Neuronal stem cell (in vitro differentiated cells): ENCODE measurements at regions not wholly inside any gene's neighbourhood (a gene's known extent, or its start where the extent isn't known, plus 50 kb on each side); places are given as distances from the start of the nearest gene placed in this dataset.

ENCODE experiments used
- DNase-seq: peaks from one replicate; pipeline ENCODE4 v3.0.0-alpha.2; 2013; ENCODE audit warnings: low spot score
- H2AFZ ChIP-seq: one replicate; pipeline ENCODE4 v1.6.1; 2013; ENCODE audit warnings: mild to moderate bottlenecking, low read length, inconsistent platforms
- H2AK5ac ChIP-seq: 2 replicates; pipeline ENCODE4 v1.6.1; 2013; ENCODE audit warnings: low read depth, mild to moderate bottlenecking, inconsistent platforms, low read length, moderate library complexity, mixed read lengths
- H2BK120ac ChIP-seq: 2 replicates; pipeline ENCODE4 v1.6.1; 2013; ENCODE audit warnings: low read depth, mild to moderate bottlenecking, inconsistent platforms, low read length, moderate library complexity, mixed read lengths
- H2BK12ac ChIP-seq: one replicate; pipeline ENCODE4 v1.6.1; 2013; ENCODE audit warnings: low read length, inconsistent platforms
- H2BK15ac ChIP-seq: 2 replicates; pipeline ENCODE4 v1.6.1; 2013; ENCODE audit warnings: mild to moderate bottlenecking, low read length, inconsistent platforms, mixed read lengths
- H2BK5ac ChIP-seq: one replicate; pipeline ENCODE4 v1.6.1; 2013; ENCODE audit warnings: inconsistent platforms, mild to moderate bottlenecking, low read length, moderate library complexity
- H3K14ac ChIP-seq: one replicate; pipeline ENCODE4 v1.6.1; 2013; ENCODE audit warnings: low read length, inconsistent platforms
- H3K18ac ChIP-seq: 2 replicates; pipeline ENCODE4 v1.6.1; 2013; ENCODE audit warnings: low read length, inconsistent platforms
- H3K23ac ChIP-seq: 2 replicates; pipeline ENCODE4 v1.6.1; 2013; ENCODE audit warnings: low read depth, mild to moderate bottlenecking, mixed read lengths, low read length, inconsistent platforms; ENCODE audit not compliant: poor library complexity
- H3K27ac ChIP-seq: replicated peaks from 3 replicates; pipeline ENCODE4 v1.5.1; 2013; ENCODE audit warnings: low read length, inconsistent platforms
- H3K27me3 ChIP-seq, 3 experiments: 2 replicates each; pipeline ENCODE4 v1.6.1; 2013; ENCODE audit warnings: low read length in 3 of 3, mild to moderate bottlenecking in 2 of 3, inconsistent platforms in 1 of 3, low read depth in 1 of 3, mixed read lengths in 1 of 3, moderate library complexity in 1 of 3; ENCODE audit not compliant: control insufficient read depth in 3 of 3, insufficient read depth in 3 of 3
- H3K36me3 ChIP-seq, 2 donors: replicated peaks in 1 of 2; 2 replicates each; pipeline ENCODE4 v1.6.1; 2013; ENCODE audit warnings: low read length in 2 of 2; ENCODE audit not compliant: control insufficient read depth in 2 of 2, insufficient read depth in 2 of 2
- H3K4ac ChIP-seq: 2 replicates; pipeline ENCODE4 v1.6.1; 2013; ENCODE audit warnings: inconsistent platforms, mild to moderate bottlenecking, low read length, moderate library complexity
- H3K4me1 ChIP-seq, 2 donors: 1 replicate in 1 of 2; 2 replicates in 1 of 2; pipeline ENCODE4 v1.6.1; 2013; ENCODE audit warnings: low read length in 2 of 2, low read depth in 1 of 2; ENCODE audit not compliant: control insufficient read depth in 2 of 2, insufficient read depth in 1 of 2
- H3K4me2 ChIP-seq: one replicate; pipeline ENCODE4 v1.6.1; 2013; ENCODE audit warnings: mild to moderate bottlenecking, low read length, inconsistent platforms; ENCODE audit not compliant: insufficient read depth, poor library complexity, severe bottlenecking
- H3K4me3 ChIP-seq, 2 donors: 2 replicates each; pipeline ENCODE4 v1.5.1; 2013; ENCODE audit warnings: low read length in 2 of 2, mild to moderate bottlenecking in 2 of 2, inconsistent platforms in 1 of 2, moderate library complexity in 1 of 2
- H3K79me1 ChIP-seq: one replicate; pipeline ENCODE4 v1.6.1; 2013; ENCODE audit warnings: low read depth, mild to moderate bottlenecking, inconsistent platforms, low read length, moderate library complexity
- H3K9ac ChIP-seq: one replicate; pipeline ENCODE4 v1.6.1; 2013; ENCODE audit warnings: mild to moderate bottlenecking, low read depth, low read length, inconsistent platforms; ENCODE audit not compliant: poor library complexity
- H3K9me3 ChIP-seq, 2 donors: replicated peaks in 1 of 2; 2 replicates each; pipeline versions ENCODE3 to v1.6.1; 2013; ENCODE audit warnings: low read length in 2 of 2, mild to moderate bottlenecking in 2 of 2, inconsistent platforms in 1 of 2, low read depth in 1 of 2, mixed read lengths in 1 of 2, moderate library complexity in 1 of 2; ENCODE audit not compliant: control insufficient read depth in 2 of 2, insufficient read depth in 1 of 2
- H4K8ac ChIP-seq: one replicate; pipeline ENCODE4 v1.6.1; 2013; ENCODE audit warnings: low read depth, mild to moderate bottlenecking, inconsistent platforms, low read length, moderate library complexity
- H4K91ac ChIP-seq: one replicate; pipeline ENCODE4 v1.6.1; 2013; ENCODE audit warnings: low read length, low read depth, mild to moderate bottlenecking, inconsistent platforms; ENCODE audit not compliant: poor library complexity
- whole genome bisulfite sequencing, 2 donors: extraction: QIAGEN DNeasy Blood & Tissue Kit; methylation state at CpG; one replicate each; pipeline ENCODE4 v1.1.7; 2013; ENCODE audit warnings: missing lambda C conversion rate in 2 of 2, mixed read lengths in 1 of 2; ENCODE audit not compliant: insufficient read length in 2 of 2, insufficient replicate concordance in 1 of 2; ENCODE audit errors: extremely low coverage in 2 of 2; 5-methylcytosine and 5-hydroxymethylcytosine counted together

DNA sequence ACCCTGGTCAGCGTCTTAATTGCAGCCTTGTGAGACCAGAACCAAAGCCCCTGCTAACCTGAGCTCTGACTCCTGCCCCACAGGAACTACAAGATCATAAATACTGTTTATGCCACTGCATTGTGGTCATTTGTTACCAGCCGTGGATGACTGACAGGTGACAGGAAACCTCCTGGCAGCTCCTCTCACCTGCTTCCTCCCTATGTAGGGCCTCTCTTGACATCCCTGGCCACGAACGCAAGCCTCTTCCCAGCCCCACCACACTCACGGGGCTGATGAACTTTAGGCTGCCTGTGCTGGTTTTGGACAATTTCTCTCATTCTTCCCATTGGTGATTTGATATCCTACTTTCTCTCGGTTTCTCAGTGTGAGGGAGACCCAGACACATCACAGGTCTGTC is 357.2 kb upstream of the MYT1L start:
- Histone ChIP-seq H2BK5ac (no peak overlapping the region), H3K18ac (no peak overlapping the region), H2AFZ (no peak overlapping the region), H3K4me3 (no peak overlapping the region), H2BK12ac (no peak overlapping the region), H3K27me3 (no peaks in the 10 kb centered on the region), H3K23ac (no peak overlapping the region), H3K9ac (no peak overlapping the region), H2BK15ac (no peak overlapping the region), H3K36me3 (no peaks in the 10 kb centered on the region), H3K79me1 (no peaks in the 10 kb centered on the region), H4K91ac (no peak overlapping the region), H2AK5ac (no peak overlapping the region), H3K4ac (no peak overlapping the region), H3K9me3 (no peaks in the 10 kb centered on the region), H2BK120ac (no peak overlapping the region), H3K4me1 (peaks cover 0 to 1% of the 10 kb centered on the region in 2 donors), H4K8ac (no peak overlapping the region), H3K4me2 (no peak overlapping the region), H3K27ac (no peak overlapping the region), H3K14ac (no peak overlapping the region)
- WGBS, 2 donors = no CpG with 5 or more reads among the region's 6 CpGs
- DNase-seq = no peak

DNA sequence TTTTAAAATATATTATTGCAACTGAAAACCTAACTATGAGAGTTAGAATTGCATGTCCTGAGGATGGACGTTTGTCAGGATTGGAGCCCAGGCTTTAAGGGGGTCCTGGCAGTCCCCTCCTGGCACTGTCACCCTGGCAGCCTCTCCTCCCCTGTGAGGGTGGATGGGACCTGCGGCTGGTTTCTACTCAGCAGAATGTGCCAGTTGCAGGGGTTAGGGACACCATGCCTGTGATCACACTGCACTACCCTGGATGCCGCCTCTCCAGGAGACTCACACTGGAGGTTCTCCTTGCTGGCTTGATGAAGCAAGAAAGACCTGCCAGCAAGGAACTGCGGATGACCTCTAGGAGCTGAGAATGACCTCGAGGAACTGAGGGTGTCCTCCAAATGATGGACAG is 356.7 kb upstream of the MYT1L start:
- Histone ChIP-seq H3K14ac (no peak overlapping the region), H3K4me2 (no peak overlapping the region), H3K18ac (no peak overlapping the region), H3K4me3 (no peak overlapping the region), H3K36me3 (no peaks in the 10 kb centered on the region), H2BK120ac (no peak overlapping the region), H3K9me3 (no peaks in the 10 kb centered on the region), H2BK12ac (no peak overlapping the region), H3K23ac (no peak overlapping the region), H2AK5ac (no peak overlapping the region), H3K4ac (no peak overlapping the region), H2BK15ac (no peak overlapping the region), H4K91ac (no peak overlapping the region), H2BK5ac (no peak overlapping the region), H3K9ac (no peak overlapping the region), H3K4me1 (peaks cover 0 to 1% of the 10 kb centered on the region in 2 donors), H4K8ac (no peak overlapping the region), H3K27me3 (no peaks in the 10 kb centered on the region), H3K27ac (no peak overlapping the region), H3K79me1 (no peaks in the 10 kb centered on the region), H2AFZ (no peak overlapping the region)
- DNase-seq = no peak
- WGBS, 2 donors = no CpG with 5 or more reads among the region's 5 CpGs

DNA sequence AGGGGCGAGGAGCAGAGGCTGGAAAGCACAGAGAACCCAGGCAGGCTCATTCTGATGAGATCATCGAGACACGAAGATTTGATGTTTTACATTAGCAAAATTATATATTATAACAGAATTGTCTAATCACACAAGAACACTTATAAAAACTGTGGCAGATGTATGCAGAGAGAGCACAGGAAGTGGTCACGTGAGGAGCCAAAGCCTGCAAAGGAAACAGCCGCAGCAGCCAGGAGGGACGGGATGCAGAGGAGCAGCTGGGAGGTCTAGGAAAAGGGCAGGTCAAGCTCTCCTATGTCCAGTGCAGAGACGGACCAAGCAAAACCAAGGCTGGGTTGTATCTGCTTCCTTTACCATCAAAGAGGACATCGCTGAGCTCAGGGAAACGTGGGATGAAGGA is 355.1 kb upstream of the MYT1L start:
- Histone ChIP-seq H4K8ac (no peak overlapping the region), H2BK120ac (no peak overlapping the region), H2AFZ (no peak overlapping the region), H3K9ac (no peak overlapping the region), H2BK15ac (no peak overlapping the region), H3K4me1 (peaks cover 0 to 6% of the 10 kb centered on the region in 2 donors), H3K4me3 (no peak overlapping the region), H2BK12ac (no peak overlapping the region), H3K4ac (no peak overlapping the region), H3K27me3 (no peaks in the 10 kb centered on the region), H3K23ac (no peak overlapping the region), H3K9me3 (no peaks in the 10 kb centered on the region), H3K18ac (no peak overlapping the region), H4K91ac (no peak overlapping the region), H3K4me2 (no peak overlapping the region), H3K36me3 (no peaks in the 10 kb centered on the region), H3K79me1 (no peaks in the 10 kb centered on the region), H2AK5ac (no peak overlapping the region), H2BK5ac (no peak overlapping the region), H3K14ac (no peak overlapping the region), H3K27ac (no peak overlapping the region)
- no peak for DNase-seq
- WGBS, 2 donors = no CpG with 5 or more reads among the region's 9 CpGs

DNA sequence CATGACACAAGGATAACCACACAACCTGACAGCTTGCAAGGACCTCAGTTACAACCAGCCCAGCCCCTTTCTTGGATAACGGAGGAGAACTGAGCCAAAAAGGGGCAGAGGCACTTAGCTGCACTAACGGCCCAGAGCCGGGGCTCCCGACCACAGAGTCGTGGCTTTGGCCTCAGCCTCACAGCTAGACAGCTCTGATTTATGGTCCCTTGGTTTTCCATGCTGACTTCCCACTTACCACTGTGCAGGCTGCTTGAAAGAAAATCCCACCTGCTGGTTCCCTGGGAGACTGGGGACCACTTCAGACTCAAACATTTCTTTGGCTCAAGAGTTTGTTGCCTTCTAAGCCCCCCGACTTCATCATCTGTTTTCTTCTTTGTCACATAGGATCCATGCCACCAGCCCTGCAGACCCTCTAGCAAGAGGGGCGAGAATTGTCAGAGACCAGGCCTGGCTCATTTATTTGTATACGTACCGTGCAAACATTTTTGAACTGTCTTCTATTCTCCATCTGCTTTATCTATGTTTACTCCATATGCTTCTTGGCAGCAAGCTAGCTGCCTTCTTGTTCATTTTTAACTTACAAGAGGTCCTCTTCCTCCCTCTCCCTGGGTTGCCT is 352.6 kb upstream of the MYT1L start:
- H3K14ac ChIP-seq = no peak overlapping the region

More for the DNA sequence above, 352.6 kb upstream of the MYT1L start:
- H3K9ac ChIP-seq = no peak overlapping the region
- no peak overlapping the region for H3K4ac ChIP-seq
- H3K4me2 ChIP-seq = no peak overlapping the region
- no peaks in the 10 kb centered on the region for H3K79me1 ChIP-seq
- no peak overlapping the region for H2AFZ ChIP-seq
- no peak overlapping the region for H3K23ac ChIP-seq
- WGBS, 2 donors = no CpG with 5 or more reads among the region's 9 CpGs
- no peaks in the 10 kb centered on the region for H3K36me3 ChIP-seq
- no peak overlapping the region for H2BK15ac ChIP-seq
- H3K4me1 ChIP-seq = peaks cover 0 to 6% of the 10 kb centered on the region in 2 donors
- H2BK12ac ChIP-seq = no peak overlapping the region
- H3K18ac ChIP-seq = peak overlapping the region; percentile 16
- no peak overlapping the region for H3K27ac ChIP-seq
- no peak overlapping the region for H2BK120ac ChIP-seq
- H3K27me3 ChIP-seq = no peaks in the 10 kb centered on the region
- no peak overlapping the region for H2AK5ac ChIP-seq
- no peak overlapping the region for H4K8ac ChIP-seq
- no peaks in the 10 kb centered on the region for H3K9me3 ChIP-seq
- no peak for DNase-seq
- H2BK5ac ChIP-seq = no peak overlapping the region
- no peak overlapping the region for H3K4me3 ChIP-seq
- no peak overlapping the region for H4K91ac ChIP-seq
